Stomach (tissue), 8 donors: ENCODE measurements at regions not wholly inside any gene's neighbourhood (a gene's known extent, or its start where the extent isn't known, plus 50 kb on each side); places are given as distances from the start of the nearest gene placed in this dataset.

Experiments
- DNase-seq, 2 donors: peaks; one replicate each; pipeline versions ENCODE4 v3.0.0 to v3.0.0-alpha.2; 2013 to 2019
- H3K27ac ChIP-seq, 5 donors: fragments of 200-600 bp in 4 of 5; sonication (generic) in 4 of 5; one replicate each; pipeline ENCODE4 v1.5.1; 2013 to 2019; ENCODE audit warnings: mild to moderate bottlenecking in 1 of 5, moderate library complexity in 1 of 5
- H3K27me3 ChIP-seq, 3 donors: fragments of 200-600 bp; sonication (generic); one replicate each; pipeline ENCODE4 v1.5.1; 2017 to 2019; ENCODE audit warnings: mixed run types in 1 of 3
- H3K36me3 ChIP-seq, 4 donors: fragments of 200-600 bp; sonication (generic); 1 replicate in 3 of 4; 2 replicates in 1 of 4; pipeline ENCODE4 v1.5.1; 2016 to 2019
- H3K4me1 ChIP-seq, 4 donors: fragments of 200-600 bp; sonication (generic); one replicate each; pipeline ENCODE4 v1.5.1; 2016 to 2019
- H3K4me3 ChIP-seq, 4 donors: fragments of 200-600 bp; sonication (generic) in 3 of 4; one replicate each; pipeline ENCODE4 v1.5.1; 2016 to 2019; ENCODE audit warnings: mild to moderate bottlenecking in 1 of 4
- H3K9me3 ChIP-seq, 4 donors: fragments of 200-600 bp; sonication (generic); one replicate each; pipeline ENCODE4 v1.5.1; 2016 to 2019
- EP300 ChIP-seq: sonication (generic); formaldehyde crosslinking; IDR thresholded peaks from one replicate; pipeline ENCODE4 v1.6.1; 2017; ENCODE audit warnings: antibody characterized with exemption
- POLR2A ChIP-seq, 4 donors: fragments of 450-650 bp; IDR thresholded peaks; one replicate each; pipeline ENCODE4 v1.6.1; 2016; ENCODE audit warnings: antibody characterized with exemption in 4 of 4, control low read depth in 2 of 4, mild to moderate bottlenecking in 1 of 4, moderate library complexity in 1 of 4
- POLR2AphosphoS5 ChIP-seq, 3 donors: sonication (generic); formaldehyde crosslinking; IDR thresholded peaks; one replicate each; pipeline ENCODE4 v1.6.1; 2016; ENCODE audit warnings: antibody characterized with exemption in 3 of 3
- WGBS, 5 donors: extraction: QIAGEN DNeasy Blood & Tissue Kit in 3 of 5; methylation state at CpG; one replicate each; pipeline versions ENCODE4 v1.1.5 to v1.1.7; 2013 to 2018; 5-methylcytosine and 5-hydroxymethylcytosine counted together
- intact Hi-C: fragments of 100-400 bp; cut with DNase I; formaldehyde crosslinking; loops from one replicate; pipeline ENCODE4 v1.15.1; 2023; ENCODE audit warnings: low total_unique reads
- TF ChIP-seq, protein P1 (sequence below), 7 experiments: fragments of 450-650 bp in 4 of 7; fragments of 200-600 bp in 3 of 7; sonication (generic) in 3 of 7; IDR thresholded peaks; one replicate each; pipeline ENCODE4 v1.5.1; 2016 to 2019; ENCODE audit warnings: antibody characterized with exemption in 7 of 7, control low read depth in 2 of 7, mild to moderate bottlenecking in 1 of 7
- donor health status: healthy with polysubstance abuse.
- donor health status: Bipolar disorder and iron deficiency.
- donor health status: healthy.

DNA sequence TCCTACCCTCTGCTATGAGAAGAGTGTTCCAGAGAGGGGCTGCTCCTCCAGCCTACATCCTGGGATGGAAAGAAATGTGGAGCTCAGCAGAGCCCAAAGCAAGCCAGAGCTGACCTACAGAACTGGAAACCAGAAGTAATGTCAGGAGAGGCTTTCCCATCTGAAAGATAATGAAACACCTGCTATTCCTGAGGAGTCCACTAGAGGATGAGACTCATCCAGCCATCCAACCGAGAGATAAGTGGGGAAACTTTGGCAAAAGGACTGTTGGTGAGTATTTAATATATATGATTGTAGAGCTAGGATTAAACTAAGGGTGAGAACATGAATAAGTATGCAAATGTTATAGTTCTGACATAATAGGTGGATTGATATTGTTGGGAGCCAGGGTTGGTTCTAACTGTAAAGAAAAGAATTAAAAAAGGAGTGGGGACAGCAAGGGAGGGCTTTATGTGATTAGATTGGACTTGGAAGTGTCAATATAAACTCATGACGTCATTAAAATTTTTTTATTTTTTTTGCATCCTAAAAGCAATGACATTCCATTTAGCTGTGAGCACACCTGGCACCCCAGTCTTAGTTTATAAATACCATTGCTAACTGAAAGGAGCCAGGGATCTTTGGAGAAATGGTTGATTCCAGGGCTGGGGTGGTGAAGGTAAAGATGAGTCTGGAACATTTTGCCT lies 312.8 kb upstream of the NFE2L3 start:
- TF ChIP-seq, protein P1, sequence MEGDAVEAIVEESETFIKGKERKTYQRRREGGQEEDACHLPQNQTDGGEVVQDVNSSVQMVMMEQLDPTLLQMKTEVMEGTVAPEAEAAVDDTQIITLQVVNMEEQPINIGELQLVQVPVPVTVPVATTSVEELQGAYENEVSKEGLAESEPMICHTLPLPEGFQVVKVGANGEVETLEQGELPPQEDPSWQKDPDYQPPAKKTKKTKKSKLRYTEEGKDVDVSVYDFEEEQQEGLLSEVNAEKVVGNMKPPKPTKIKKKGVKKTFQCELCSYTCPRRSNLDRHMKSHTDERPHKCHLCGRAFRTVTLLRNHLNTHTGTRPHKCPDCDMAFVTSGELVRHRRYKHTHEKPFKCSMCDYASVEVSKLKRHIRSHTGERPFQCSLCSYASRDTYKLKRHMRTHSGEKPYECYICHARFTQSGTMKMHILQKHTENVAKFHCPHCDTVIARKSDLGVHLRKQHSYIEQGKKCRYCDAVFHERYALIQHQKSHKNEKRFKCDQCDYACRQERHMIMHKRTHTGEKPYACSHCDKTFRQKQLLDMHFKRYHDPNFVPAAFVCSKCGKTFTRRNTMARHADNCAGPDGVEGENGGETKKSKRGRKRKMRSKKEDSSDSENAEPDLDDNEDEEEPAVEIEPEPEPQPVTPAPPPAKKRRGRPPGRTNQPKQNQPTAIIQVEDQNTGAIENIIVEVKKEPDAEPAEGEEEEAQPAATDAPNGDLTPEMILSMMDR (IDR thresholded peaks at IDR 0.05), result no peak
- Histone ChIP-seq H3K9me3 (peaks cover 0 to 3% (median 0%) of the 10 kb centered on the region in 4 donors), H3K4me3 (no peak overlapping the region), H3K27ac (peak overlapping the region in 1 of 5 donors; percentile 14), H3K36me3 (no peaks in the 10 kb centered on the region), H3K4me1 (peaks cover 0 to 11% (median 0%) of the 10 kb centered on the region in 4 donors), H3K27me3 (peaks cover 0 to 57% (median 14%) of the 10 kb centered on the region in 3 donors)
- DNase-seq, result no peak
- intact Hi-C loops, result loop anchor here (10.0 kb wide), 1 partner anchor 264 kb away; no protein-coding TSS in a partner anchor
- WGBS, 5 donors, result 67 to 83% (median 75%) methylated on average over 2 of the region's 2 CpGs

DNA sequence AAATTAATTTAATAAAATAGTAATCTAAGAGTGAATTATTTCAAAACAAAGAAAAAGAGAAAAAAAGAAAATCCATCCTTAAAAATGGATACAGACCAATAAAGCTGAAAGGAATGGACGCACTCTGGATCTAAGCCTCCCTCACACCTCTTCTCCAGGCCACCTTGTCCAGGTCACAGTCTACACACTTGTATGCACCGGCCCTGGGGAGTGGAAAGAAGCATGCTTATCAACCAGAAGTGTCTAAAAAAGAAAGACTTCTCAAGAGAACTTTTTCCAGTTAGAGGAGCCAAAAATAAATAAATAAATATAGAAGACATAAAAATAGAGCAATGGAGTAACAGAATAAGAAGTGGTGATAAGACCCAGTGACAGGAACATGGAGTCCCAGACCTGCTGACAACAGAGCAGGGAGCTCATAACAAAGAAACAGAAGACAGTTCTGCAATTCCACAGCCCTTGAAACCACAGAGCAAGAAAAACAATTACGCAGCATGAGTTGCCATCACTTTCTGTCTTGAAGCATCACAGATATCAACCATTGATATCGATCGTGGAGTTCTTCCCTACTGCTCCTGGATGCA lies 311.7 kb upstream of the NFE2L3 start:
- Histone ChIP-seq H3K9me3 (peaks cover 0 to 3% (median 0%) of the 10 kb centered on the region in 4 donors), H3K4me3 (no peak overlapping the region), H3K4me1 (peaks cover 0 to 11% (median 0%) of the 10 kb centered on the region in 4 donors), H3K27ac (peak overlapping the region in 1 of 5 donors; percentile 27), H3K27me3 (peaks cover 0 to 59% (median 18%) of the 10 kb centered on the region in 3 donors), H3K36me3 (no peaks in the 10 kb centered on the region)
- no peak for TF ChIP-seq POLR2A (IDR thresholded peaks at IDR 0.05)
- no peak for TF ChIP-seq EP300
- no peak for TF ChIP-seq POLR2AphosphoS5 (IDR thresholded peaks at IDR 0.05)
- TF ChIP-seq, protein P1 (IDR thresholded peaks at IDR 0.05), result no peak
- 86 to 96% (median 87%) methylated on average over 5 of the region's 5 CpGs for WGBS, 5 donors
- no peak for DNase-seq
- intact Hi-C loops, result loop anchor here (10.0 kb wide), 1 partner anchor 576 kb away; no protein-coding TSS in a partner anchor

DNA sequence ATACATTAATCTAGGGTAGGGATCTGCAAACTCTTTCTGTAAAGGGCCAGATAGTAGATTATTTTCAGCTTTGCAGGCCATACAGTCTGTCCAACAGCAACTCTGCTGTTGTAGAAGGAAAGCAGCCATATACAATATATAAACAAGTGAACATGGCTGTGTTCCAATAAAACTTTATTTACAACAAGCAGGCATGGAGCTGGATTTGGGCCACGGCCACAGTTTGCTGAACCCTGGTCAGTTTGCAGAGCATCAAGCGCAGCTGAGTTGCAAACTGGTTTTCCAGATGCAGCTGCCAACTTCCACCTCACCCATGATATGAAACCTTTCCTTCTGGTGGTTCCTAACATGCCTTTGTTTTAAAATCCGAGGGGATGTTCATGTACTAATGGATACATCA lies 310.4 kb upstream of the NFE2L3 start:
- TF ChIP-seq, protein P1 (IDR thresholded peaks at IDR 0.05), result no peak
- TF ChIP-seq POLR2A (IDR thresholded peaks at IDR 0.05), result no peak
- no peak for TF ChIP-seq POLR2AphosphoS5 (IDR thresholded peaks at IDR 0.05)
- no peak for TF ChIP-seq EP300
- Histone ChIP-seq H3K4me1 (peaks cover 0 to 17% (median 6%) of the 10 kb centered on the region in 4 donors), H3K36me3 (no peaks in the 10 kb centered on the region), H3K27ac (peak overlapping the region in 2 of 5 donors; percentile 11 to 28), H3K27me3 (peaks cover 0 to 58% (median 22%) of the 10 kb centered on the region in 3 donors), H3K4me3 (no peak overlapping the region), H3K9me3 (peaks cover 0 to 3% (median 0%) of the 10 kb centered on the region in 4 donors)
- WGBS, 5 donors, result 65 to 90% (median 81%) methylated on average over 3 of the region's 3 CpGs
- intact Hi-C loops, result loop anchor here (10.0 kb wide), 1 partner anchor 577 kb away; no protein-coding TSS in a partner anchor
- DNase-seq, result no peak

DNA sequence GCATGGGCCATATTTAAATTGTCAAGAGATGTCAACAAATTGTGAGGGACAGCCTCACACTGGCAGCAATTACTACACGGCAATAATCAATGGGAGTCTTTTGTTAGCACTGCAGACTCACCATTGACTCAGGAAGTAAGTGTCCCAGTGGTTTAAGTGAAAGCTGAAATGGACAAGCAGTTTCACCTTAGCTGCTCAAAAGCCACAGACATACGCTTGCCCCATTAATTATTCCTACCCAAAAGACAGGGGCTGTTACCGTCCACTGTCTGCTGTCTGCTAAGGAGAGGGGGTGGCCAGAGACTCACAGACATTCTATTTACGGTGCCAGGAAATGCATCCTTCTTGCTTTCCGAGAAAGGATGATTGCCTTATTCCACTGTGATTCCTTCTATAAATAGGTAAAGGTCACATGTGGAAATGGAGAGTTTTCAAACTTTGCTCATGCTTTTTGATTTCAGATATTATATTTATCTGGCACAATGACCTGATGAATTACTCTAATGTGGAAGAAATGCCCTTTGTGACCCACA lies 309.7 kb upstream of the NFE2L3 start:
- 52 to 72% (median 57%) methylated on average over 5 of the region's 5 CpGs for WGBS, 5 donors
- Histone ChIP-seq H3K9me3 (peaks cover 0 to 3% (median 0%) of the 10 kb centered on the region in 4 donors), H3K27me3 (peaks cover 0 to 61% (median 22%) of the 10 kb centered on the region in 3 donors), H3K36me3 (no peaks in the 10 kb centered on the region), H3K4me3 (no peak overlapping the region), H3K27ac (peak overlapping the region in 2 of 5 donors; percentile 11 to 28), H3K4me1 (peaks cover 0 to 24% (median 10%) of the 10 kb centered on the region in 4 donors)
- TF ChIP-seq POLR2AphosphoS5 (IDR thresholded peaks at IDR 0.05) (peak in 1 of 3 donors; percentile 49), POLR2A (IDR thresholded peaks at IDR 0.05) (no peak), EP300 (no peak)
- TF ChIP-seq, protein P1 (IDR thresholded peaks at IDR 0.05), result no peak
- DNase-seq, result no peak
- intact Hi-C loops, result loop anchor here (10.0 kb wide), 1 partner anchor 577 kb away; no protein-coding TSS in a partner anchor
